Neural progenitor cell (in vitro differentiated cells): ENCODE measurements at regions not wholly inside any gene's neighbourhood (a gene's known extent, or its start where the extent isn't known, plus 50 kb on each side); places are given as distances from the start of the nearest gene placed in this dataset.

Experiments
- DNase-seq: peaks from one replicate; pipeline ENCODE4 v3.0.0-alpha.2; 2016; ENCODE audit warnings: low spot score
- H2AFZ ChIP-seq: fragments of 200-600 bp; sonication (generic); replicated peaks from 2 replicates; pipeline ENCODE4 v1.6.1; 2016; ENCODE audit warnings: antibody characterized with exemption
- H3F3A ChIP-seq: fragments of 200-600 bp; sonication (generic); 2 replicates; pipeline ENCODE4 v1.6.1; 2016; ENCODE audit warnings: antibody characterized with exemption, low read depth
- H3K27ac ChIP-seq: fragments of 200-600 bp; sonication (generic); 2 replicates; pipeline ENCODE4 v1.5.1; 2016; ENCODE audit warnings: mild to moderate bottlenecking
- H3K27me3 ChIP-seq: fragments of 200-600 bp; sonication (generic); 2 replicates; pipeline ENCODE4 v1.6.1; 2016; ENCODE audit warnings: mild to moderate bottlenecking, moderate library complexity
- H3K36me3 ChIP-seq: fragments of 200-600 bp; sonication (generic); 2 replicates; pipeline ENCODE4 v1.5.1; 2016
- H3K4me1 ChIP-seq: fragments of 200-600 bp; sonication (generic); 2 replicates; pipeline ENCODE4 v1.6.1; 2016; ENCODE audit warnings: mixed run types
- H3K4me2 ChIP-seq: fragments of 200-600 bp; sonication (generic); 2 replicates; pipeline ENCODE4 v1.6.1; 2016
- H3K4me3 ChIP-seq: fragments of 200-600 bp; sonication (generic); 2 replicates; pipeline ENCODE4 v1.5.1; 2016
- H3K79me2 ChIP-seq: fragments of 200-600 bp; sonication (generic); 2 replicates; pipeline ENCODE4 v1.6.1; 2016; ENCODE audit warnings: low read depth
- H3K9ac ChIP-seq: fragments of 200-600 bp; sonication (generic); 2 replicates; pipeline ENCODE4 v1.6.1; 2016
- H3K9me3 ChIP-seq: fragments of 200-600 bp; sonication (generic); 2 replicates; pipeline ENCODE4 v1.5.1; 2016; ENCODE audit warnings: low read depth
- H4K20me1 ChIP-seq: fragments of 200-600 bp; sonication (generic); 2 replicates; pipeline ENCODE4 v1.6.1; 2016; ENCODE audit warnings: low read depth
- H3K27ac Mint-ChIP-seq: 3 replicates; pipeline ENCODE4 v1.8.0; 2021; ENCODE audit warnings: mixed read lengths
- H3K27me3 Mint-ChIP-seq: 2 replicates; pipeline ENCODE4 v1.8.0; 2022; ENCODE audit warnings: low read depth, mild to moderate bottlenecking, inconsistent platforms, moderate library complexity, mixed read lengths; ENCODE audit not compliant: insufficient read depth
- H3K36me3 Mint-ChIP-seq: 3 replicates; pipeline ENCODE4 v1.8.0; 2021; ENCODE audit warnings: mixed read lengths
- H3K4me1 Mint-ChIP-seq: 3 replicates; pipeline ENCODE4 v1.8.0; 2021; ENCODE audit warnings: mixed read lengths
- H3K4me3 Mint-ChIP-seq: 3 replicates; pipeline ENCODE4 v1.8.0; 2021; ENCODE audit warnings: mild to moderate bottlenecking, moderate library complexity, mixed read lengths
- H3K9me3 Mint-ChIP-seq: 3 replicates; pipeline ENCODE4 v1.8.0; 2020; ENCODE audit warnings: mixed read lengths
- CTCF ChIP-seq: fragments of 200-600 bp; sonication (generic); IDR thresholded peaks from 2 replicates; pipeline ENCODE4 v1.5.1; 2017; ENCODE audit warnings: antibody characterized with exemption, mild to moderate bottlenecking
- EZH2 ChIP-seq: fragments of 200-600 bp; sonication (generic); IDR thresholded peaks from 2 replicates; pipeline ENCODE4 v1.6.1; 2017; ENCODE audit warnings: antibody characterized with exemption, mild to moderate bottlenecking, moderate library complexity
- EZH2phosphoT487 ChIP-seq: fragments of 200-600 bp; sonication (generic); IDR thresholded peaks from 2 replicates; pipeline ENCODE4 v1.6.1; 2017; ENCODE audit warnings: antibody characterized with exemption

GRCh38 chr2:58612973-58613372, 371.8 kb upstream of the FANCL start:
- H3K27ac Mint-ChIP-seq: no peak overlapping the region
- TF ChIP-seq EZH2phosphoT487 (no peak), EZH2 (no peak), CTCF (no peak)

GRCh38 chr2:58609326-58609725, 368.2 kb upstream of the FANCL start:
- Histone ChIP-seq H3K79me2 (no peaks in the 10 kb centered on the region), H3F3A (no peaks in the 10 kb centered on the region), H2AFZ (no peak overlapping the region), H3K4me2 (no peak overlapping the region), H3K27me3 (no peaks in the 10 kb centered on the region), H3K9ac (no peak overlapping the region), H3K36me3 (no peaks in the 10 kb centered on the region), H3K27ac (no peak overlapping the region), H3K4me1 (peaks cover 5% of the 10 kb centered on the region), H3K9me3 (no peaks in the 10 kb centered on the region), H4K20me1 (no peaks in the 10 kb centered on the region), H3K4me3 (no peak overlapping the region)
- DNase-seq: no peak
- H3K27ac Mint-ChIP-seq: no peak overlapping the region
- no peaks in the 10 kb centered on the region for H3K9me3 Mint-ChIP-seq
- H3K4me3 Mint-ChIP-seq: no peak overlapping the region
- no peaks in the 10 kb centered on the region for H3K36me3 Mint-ChIP-seq
- no peaks in the 10 kb centered on the region for H3K4me1 Mint-ChIP-seq
- H3K27me3 Mint-ChIP-seq: no peaks in the 10 kb centered on the region
- no peak for TF ChIP-seq EZH2phosphoT487
- TF ChIP-seq EZH2: no peak
- no peak for TF ChIP-seq CTCF

More at GRCh38 chr2:58612973-58613372, 371.8 kb upstream of the FANCL start:
- Histone ChIP-seq H3K4me1 (no peaks in the 10 kb centered on the region), H3K79me2 (no peaks in the 10 kb centered on the region), H3K4me2 (no peak overlapping the region), H3K9me3 (no peaks in the 10 kb centered on the region), H3K27me3 (no peaks in the 10 kb centered on the region), H2AFZ (no peak overlapping the region), H3K9ac (no peak overlapping the region), H3F3A (no peaks in the 10 kb centered on the region), H3K27ac (no peak overlapping the region), H3K36me3 (no peaks in the 10 kb centered on the region), H3K4me3 (no peak overlapping the region), H4K20me1 (no peaks in the 10 kb centered on the region)
- Mint-ChIP-seq H3K4me3 (no peak overlapping the region), H3K9me3 (no peaks in the 10 kb centered on the region), H3K4me1 (no peaks in the 10 kb centered on the region), H3K27me3 (no peaks in the 10 kb centered on the region), H3K36me3 (no peaks in the 10 kb centered on the region)
- no peak for DNase-seq

GRCh38 chr2:58608146-58608545, 367.0 kb upstream of the FANCL start:
- no peaks in the 10 kb centered on the region for H3K36me3 Mint-ChIP-seq
- Histone ChIP-seq H3K27ac (no peak overlapping the region), H4K20me1 (no peaks in the 10 kb centered on the region), H3K79me2 (no peaks in the 10 kb centered on the region), H3K9ac (no peak overlapping the region), H3K4me3 (no peak overlapping the region), H3K4me1 (peaks cover 5% of the 10 kb centered on the region), H3K4me2 (no peak overlapping the region), H3F3A (no peaks in the 10 kb centered on the region), H3K36me3 (no peaks in the 10 kb centered on the region), H2AFZ (no peak overlapping the region), H3K9me3 (no peaks in the 10 kb centered on the region), H3K27me3 (no peaks in the 10 kb centered on the region)
- no peak for DNase-seq
- no peak for TF ChIP-seq EZH2phosphoT487
- no peak for TF ChIP-seq EZH2
- TF ChIP-seq CTCF: no peak
- H3K27ac Mint-ChIP-seq: no peak overlapping the region
- H3K27me3 Mint-ChIP-seq: no peaks in the 10 kb centered on the region
- H3K4me1 Mint-ChIP-seq: no peaks in the 10 kb centered on the region
- H3K9me3 Mint-ChIP-seq: no peaks in the 10 kb centered on the region
- no peak overlapping the region for H3K4me3 Mint-ChIP-seq

- Mint-ChIP-seq H3K27ac (no peak overlapping the region), H3K27me3 (no peaks in the 10 kb centered on the region), H3K4me3 (no peak overlapping the region), H3K4me1 (no peaks in the 10 kb centered on the region), H3K9me3 (no peaks in the 10 kb centered on the region), H3K36me3 (no peaks in the 10 kb centered on the region)
- no peak for DNase-seq
- H3K27ac ChIP-seq: no peak overlapping the region
- H3K36me3 ChIP-seq: no peaks in the 10 kb centered on the region
- H3K9me3 ChIP-seq: no peaks in the 10 kb centered on the region
- no peaks in the 10 kb centered on the region for H3F3A ChIP-seq
- peaks cover 5% of the 10 kb centered on the region for H3K4me1 ChIP-seq
- no peak for TF ChIP-seq EZH2phosphoT487
- TF ChIP-seq EZH2: no peak
- TF ChIP-seq CTCF: no peak
- H3K79me2 ChIP-seq: no peaks in the 10 kb centered on the region
- no peak overlapping the region for H3K4me2 ChIP-seq
- no peaks in the 10 kb centered on the region for H3K27me3 ChIP-seq
- H3K9ac ChIP-seq: no peak overlapping the region
- no peaks in the 10 kb centered on the region for H4K20me1 ChIP-seq
- no peak overlapping the region for H2AFZ ChIP-seq
- no peak overlapping the region for H3K4me3 ChIP-seq
Observed at GRCh38 chr2:58607448-58607847, 366.3 kb upstream of the FANCL start.
